Dermis microvascular lymphatic vessel endothelial cell (primary cell): ENCODE measurements at regions not wholly inside any gene's neighbourhood (a gene's known extent, or its start where the extent isn't known, plus 50 kb on each side); places are given as distances from the start of the nearest gene placed in this dataset.
"Not testable (repeated sequence)": the region's sequence is repeated elsewhere in the genome, so short reads cannot be mapped to it uniquely, and the experiment has no call there.

ENCODE experiments used
- DNase-seq, 2 donors: peaks; one replicate each; pipeline versions ENCODE4 v3.0.0 to v3.0.0-alpha.2; 2010; ENCODE audit warnings: low read depth in 2 of 2

DNA sequence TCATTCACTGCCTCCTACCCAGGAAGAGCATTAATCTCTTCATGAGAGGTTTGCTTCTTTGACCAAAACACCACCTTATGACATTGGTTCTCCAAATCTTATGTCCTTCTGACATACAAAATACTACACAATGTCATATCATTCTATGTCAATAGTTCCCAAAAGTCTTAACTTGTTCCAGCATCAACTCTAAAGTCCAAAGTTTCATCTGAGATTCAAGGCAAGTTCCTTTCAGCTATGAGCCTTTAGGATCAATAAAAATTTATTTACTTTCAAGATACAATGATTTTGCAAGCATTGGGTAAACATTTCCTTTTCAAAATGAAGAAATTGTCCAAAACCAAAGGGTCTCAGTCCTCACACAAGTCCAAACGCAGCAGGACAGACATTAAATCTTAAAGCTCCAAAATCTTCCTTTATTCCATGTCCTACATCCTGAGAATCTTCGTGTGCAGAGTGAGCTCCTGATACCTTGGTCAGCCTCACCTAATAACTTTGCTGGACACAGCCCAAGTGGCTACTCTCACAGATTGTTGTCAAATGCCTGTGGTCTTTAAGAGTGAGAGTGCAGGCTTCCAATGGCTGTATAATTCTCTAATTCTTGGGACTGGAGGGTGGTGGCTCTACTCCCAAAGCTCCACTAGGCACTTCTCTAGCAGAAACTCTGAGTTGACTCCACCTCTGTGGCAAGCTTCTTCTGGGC, 1668.2 kb downstream of the HACE1 start:
- DNase-seq = no peak

DNA sequence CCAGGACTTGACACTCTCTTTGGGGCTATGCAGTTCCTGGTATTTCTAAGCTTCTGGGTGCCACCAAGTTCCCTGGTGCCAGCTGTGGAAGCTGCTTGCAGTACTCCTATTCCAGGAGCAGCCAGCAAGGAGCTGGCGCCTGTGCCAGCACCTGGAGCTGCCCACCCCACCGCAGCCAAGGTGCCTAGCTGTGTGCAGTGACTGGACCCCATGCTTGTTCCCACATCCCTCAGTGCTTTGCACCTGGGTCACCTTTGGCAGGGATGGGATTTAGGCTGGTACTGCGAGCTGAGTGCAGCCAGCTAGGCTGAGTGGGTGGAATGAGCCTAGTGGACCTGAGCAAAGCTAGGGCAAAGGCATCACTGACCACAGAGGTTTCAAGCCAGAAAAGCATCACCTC, 1674.9 kb downstream of the HACE1 start:
- DNase-seq = no peak

DNA sequence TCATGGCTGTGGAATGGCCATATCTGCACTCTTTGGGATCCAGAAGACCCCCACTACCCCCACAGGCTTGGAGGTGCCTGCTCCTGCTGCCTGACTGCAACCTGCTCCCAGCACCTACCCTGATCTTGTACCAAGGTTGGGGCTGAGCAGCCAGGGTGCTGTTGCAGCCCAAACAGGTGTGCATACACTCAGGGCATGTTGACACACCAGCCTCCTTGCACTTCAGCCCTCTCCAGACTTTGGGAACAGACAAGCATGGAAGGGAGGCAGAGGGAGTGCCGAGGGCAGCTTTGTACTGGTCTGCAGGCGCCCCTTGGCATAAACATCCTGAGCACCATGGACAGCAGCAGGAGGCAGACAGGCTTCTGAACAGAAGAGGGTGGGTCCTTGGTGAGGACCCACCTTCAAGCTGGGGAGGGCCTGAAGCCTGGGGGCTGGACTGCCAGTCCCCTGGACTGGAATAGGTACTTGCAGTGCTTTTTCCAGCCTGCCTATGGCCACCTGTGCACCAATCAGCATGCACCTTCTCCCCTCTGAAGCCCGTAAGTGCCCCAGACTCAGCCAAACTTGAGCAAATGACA, 1675.8 kb downstream of the HACE1 start:
- DNase-seq = no peak

DNA sequence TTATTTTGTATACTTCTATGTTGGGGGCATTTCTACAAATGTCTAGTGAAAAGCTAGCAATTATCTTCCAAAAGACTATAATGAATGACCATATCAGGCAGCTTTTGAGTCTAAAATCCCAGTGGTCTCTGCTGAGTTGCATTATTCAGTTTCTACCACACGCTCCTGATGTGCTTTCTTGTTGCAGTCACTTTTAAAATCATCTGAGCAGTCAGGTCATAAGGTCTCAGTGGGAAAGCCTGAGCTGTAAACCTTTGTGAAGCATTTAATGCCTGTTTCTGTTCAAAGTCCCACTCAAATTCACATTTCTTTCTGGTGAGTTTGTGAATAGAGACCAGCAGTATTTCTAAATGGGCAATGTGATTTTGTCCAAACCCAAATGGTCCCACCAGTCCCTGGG, 1681.5 kb downstream of the HACE1 start:
- no peak for DNase-seq

DNA sequence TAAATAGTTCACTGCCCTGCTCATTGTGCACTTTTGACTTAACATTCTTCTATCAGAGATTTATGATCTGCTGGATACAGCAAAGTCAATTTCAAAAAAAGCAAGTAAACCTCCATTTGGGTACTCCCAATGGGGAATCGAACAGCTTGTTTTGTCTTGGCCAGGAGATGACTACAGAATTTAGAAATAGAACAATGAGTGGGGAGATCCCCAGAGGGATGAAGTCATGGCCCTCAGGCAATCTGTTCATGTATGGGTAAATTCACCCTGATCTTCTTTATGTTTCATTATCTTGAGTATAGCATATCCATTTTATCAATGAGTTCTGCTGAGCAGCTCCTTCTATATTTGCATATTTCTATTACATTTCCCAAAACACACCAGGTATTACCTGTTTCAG, 1681.9 kb downstream of the HACE1 start:
- no peak for DNase-seq

DNA sequence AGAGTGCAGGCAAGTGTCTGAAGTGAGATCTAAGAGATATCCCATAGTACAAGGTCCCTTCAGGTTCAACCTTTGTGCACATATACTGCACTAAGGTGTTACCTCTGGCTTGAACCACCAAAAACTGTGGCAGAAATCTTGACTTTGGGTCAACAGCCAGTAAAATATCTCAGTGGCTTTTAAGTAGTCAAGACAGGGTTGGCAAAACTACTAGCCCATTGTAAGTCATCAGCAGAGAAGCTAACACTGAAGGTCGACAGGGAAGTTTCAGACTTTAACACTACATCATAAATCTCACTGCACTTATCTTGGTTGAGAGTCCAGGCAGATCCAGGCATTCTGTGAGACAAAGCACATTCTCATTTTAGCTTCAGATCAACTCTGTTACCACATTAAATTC, 1684.7 kb downstream of the HACE1 start:
- DNase-seq = no peak

DNA sequence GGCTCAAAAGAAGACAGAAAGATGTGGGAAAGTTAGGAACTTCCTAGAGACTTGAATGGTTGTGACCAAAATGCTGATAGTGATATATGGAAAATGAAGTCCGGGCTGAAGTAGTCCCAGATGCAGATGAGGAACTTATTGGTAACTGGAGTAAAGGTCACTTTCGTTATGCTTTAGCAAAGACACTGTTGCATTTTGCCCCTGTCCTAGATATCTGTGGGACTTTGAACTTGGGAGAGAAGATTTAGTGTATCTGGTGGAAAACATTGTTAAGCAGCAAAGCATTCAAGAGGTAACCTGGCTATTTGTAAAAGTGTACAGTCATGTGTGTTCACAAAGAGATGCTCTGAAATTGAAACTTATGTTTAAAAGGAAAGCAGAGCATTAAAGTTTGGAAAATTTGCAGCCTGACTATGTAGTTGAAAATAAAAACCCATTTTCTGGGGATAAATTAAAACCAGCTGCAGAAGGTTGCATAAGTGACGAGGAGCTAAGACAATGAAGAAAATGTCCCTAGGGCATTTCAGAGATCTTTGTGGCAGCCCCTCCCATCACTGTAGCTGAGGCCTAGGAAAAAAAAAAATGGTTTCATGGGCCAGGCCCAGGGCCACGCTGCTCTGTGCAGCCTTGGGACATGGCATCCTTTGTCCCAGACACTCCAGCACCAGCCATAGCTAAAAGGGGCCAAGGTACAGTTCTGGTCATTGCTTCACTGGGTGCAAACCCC, 1692.2 kb downstream of the HACE1 start:
- no peak for DNase-seq

DNA sequence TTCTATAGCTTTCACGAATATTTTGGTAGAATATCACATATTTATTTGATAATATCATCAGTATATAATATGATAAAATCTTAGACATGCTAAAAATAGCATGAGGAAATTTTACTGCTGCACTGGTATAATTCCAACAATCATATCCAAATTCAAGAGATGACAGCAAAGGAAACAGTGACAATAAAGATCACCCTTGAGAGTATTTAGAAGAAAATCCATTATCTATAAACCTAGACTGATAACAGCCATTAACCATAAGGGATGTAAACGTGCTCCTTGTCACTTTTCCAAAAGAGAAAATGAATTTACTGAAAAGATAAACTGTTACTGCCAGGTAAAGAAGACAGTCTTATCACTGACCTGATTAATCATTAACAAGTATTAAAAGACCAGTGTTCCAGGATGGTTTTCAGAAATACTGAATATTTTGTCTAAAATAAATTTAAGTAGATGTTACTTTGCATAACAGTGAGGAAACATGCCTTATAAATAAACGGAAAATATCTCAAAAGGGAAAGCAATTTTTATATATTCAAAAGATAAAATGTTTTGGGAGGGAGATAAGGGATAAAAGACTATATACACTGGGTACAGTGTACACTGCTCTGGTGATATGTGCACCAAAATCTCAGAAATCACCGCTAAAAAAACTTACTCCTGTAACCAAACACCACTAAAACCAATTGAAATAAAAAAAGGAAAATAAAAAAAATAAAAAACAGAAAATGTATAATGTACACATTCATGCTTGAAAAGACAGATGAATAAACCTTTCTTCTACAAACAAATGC, 1704.7 kb downstream of the HACE1 start:
- DNase-seq = no peak

DNA sequence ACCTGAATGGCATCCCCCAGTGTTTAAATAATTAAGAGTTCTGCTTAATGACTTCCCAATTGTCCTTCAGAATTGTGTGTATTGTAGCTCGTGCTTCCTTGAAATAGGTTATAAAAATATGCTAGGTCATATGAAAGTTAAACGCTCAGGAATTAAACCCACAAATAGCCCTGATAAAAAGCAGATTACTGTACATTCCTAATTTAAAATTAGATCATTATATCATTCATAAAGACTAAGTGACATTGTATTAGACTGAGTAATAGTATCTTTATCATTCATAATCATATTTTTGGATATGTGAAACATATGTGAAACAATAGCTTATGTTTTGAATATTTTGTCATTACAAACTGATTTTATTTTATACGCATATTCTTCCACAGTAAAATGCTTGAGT, 1706.7 kb downstream of the HACE1 start:
- no peak for DNase-seq

DNA sequence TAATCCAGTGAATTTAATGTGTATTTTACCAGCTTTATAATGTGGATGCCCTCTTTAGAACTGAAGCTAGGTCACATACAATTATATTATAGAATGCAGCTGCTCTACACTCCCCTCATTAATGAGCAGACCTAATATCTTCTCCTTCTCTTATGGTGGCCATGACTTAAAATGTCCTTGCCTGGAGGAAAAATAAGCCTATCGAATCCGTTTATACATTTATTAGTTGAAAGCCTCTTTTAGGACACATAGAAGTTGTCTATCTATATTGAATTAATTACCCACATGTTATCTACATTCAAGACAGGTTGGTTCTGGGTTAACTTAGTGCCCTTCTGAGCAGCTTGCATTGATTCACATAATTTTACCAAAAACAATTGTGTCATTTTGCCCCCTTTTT, 1716.8 kb downstream of the HACE1 start:
- DNase-seq = no peak

DNA sequence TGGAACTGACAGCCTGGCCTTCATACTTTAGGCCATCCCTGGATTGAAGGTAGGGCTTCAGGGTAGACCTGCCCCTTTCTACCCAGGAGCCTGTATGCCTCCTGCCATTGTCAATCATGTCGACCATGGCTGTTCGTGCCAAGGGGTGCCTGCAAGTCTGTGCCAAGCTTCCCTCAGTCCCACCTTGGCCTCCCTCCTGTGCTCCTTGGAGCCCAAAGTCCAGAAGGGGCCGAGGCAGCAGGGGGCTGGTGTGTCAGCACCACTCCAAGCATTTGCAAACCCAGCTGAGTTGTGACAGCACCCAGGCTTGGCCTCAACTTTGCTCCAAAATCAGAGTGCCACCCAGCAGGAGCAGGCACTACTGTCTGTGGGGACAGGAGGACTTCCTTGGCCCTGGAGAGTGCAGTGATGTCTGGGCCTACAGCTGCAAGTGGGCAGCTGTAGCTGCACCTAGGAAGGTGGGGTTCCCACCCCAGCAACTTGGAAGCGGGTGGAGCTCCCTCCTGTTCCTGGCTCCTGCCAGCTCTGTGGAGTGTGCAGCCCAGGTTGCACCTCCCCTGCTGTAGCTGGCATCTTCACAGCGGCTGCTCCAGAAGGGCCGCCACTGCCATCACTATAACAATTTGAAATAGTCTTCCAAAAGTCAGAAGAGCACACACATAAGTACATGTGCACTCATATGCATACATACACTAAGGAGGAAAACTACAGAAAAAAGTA, 1719.3 kb downstream of the HACE1 start:
- DNase-seq = no peak

DNA sequence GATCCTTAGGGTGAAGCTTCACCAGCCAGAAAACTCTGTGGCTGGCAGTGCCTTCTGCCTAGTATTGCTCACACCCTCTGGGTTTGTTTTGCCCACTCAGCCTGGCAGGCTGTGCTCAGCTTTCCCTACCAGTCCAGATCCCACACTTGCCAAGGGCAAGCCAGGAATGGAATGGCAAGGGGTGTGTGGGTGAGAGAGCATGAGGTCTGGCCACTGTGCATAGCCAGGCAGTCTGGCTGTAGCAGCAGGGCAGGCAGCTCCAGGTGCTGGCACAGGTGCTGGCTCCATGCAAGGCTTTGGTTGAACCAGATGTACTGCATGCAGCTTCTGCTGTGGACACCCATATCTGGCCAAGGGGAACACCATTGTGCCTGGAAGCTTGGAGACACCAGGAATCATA, 1720.3 kb downstream of the HACE1 start:
- DNase-seq = no peak

DNA sequence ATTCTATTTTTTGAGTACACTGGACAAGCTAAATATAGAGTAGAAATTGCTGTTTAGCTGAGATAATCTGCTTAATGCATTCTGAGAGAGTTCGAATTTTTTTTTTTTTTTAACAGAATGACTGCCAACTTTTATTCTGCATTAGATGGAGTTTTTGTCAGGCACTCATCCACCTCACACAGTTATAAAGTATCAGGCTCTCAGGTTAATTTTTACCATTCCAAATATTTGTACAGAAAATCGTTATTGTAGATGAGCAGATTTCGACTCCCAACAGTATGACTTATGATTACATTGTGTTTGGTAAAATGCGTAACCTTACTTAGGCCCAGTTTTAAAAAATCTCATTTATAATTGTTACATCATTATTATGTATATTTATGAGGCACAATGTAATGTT, 1731.0 kb downstream of the GRIK2 start:
- no peak for DNase-seq

DNA sequence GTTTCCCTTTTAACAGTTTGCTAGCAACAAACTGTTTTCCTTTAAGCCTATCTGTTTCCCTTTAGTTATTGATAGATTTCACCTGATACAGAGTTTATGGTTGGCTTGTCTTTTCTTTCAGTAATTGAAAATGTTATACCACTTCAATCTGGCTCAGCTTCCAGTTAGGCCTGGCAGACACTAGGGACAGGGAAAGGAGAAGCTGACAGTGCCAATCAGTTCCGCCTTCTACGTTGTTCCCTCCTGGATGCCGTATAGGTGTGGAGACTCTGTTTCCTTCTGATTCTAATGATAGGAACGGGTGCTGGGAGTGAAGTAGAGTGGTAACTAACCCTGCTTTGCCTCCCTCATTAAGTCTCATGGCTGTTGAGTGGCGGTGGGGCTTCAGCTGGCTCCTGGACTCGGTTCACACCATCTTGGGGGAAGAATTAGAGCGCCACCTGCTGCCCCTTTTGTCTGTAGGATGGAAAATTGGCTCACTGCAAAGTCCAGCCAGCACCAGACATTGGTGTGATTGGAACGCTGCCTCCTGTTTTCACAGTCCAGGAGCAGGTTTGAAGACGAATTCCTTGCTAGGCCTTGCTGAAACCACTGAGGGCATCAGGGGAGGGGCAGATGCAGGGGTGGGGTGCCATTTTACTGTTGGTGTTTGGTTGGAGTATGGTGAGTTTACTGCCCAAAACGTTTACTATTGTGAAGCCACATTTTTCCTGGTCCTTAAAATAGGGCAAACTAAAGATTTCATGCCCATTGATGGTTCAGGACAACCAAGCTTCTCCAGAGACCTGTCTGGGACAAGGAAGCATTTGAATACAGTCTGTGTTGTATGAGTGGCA, 1729.5 kb downstream of the GRIK2 start:
- DNase-seq = peak in 1 of 2 donors; percentile 2

DNA sequence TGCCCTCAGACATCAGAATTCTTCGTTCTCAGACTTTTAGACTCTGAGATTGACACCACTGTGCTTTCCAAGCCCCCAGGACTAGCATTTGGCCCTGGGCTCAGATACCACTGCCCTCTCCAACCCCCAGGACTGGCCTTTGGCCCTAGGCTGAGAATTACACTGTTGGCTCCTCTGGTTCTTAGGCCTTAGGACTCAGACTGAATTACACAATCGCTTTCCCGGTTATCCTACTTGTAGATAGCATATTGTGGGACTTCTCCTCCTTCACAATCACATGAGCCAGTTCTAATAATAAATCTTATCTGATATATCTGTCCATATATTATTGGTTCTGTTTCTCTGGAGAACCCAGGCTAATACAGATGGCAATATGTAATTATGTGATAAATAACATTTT, 1725.5 kb downstream of the GRIK2 start:
- no peak for DNase-seq

DNA sequence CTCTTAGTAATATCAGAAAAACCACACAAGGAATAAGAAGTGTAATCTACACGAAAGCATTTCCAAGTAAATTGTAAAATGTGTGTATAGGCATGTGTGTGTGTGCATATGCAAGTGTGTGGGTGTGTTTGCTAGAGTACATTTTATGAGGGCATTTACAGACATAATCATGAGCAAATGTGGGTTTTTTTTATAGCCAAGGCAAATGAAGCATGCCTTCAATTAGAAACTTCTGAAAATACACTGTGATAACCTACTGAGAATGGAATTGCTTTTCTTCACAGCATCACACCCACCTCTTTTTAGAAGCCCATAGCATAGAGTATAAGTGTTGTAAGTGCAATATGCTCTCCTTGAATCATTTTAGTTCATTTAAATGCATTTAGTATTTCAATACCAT, 1721.1 kb downstream of the GRIK2 start:
- DNase-seq = no peak

DNA sequence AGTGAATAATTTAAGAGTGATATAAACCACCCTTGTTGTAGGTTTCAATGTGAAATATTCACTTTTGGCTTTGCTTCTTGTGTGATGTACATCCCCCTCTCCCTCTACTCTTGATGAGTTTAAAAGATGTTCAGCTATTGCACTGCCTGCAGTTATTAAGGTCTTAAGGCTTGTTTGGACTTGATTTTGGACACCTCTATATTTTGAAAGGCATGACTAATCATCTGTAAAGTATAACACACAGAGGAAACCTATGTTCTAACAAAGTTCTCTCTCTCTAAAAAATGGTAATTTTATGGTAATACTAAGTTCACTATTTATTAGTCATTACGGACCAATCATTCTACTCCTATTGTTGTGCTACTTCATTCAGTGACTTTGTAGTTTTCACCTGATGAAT, 1719.9 kb downstream of the GRIK2 start:
- DNase-seq = no peak

DNA sequence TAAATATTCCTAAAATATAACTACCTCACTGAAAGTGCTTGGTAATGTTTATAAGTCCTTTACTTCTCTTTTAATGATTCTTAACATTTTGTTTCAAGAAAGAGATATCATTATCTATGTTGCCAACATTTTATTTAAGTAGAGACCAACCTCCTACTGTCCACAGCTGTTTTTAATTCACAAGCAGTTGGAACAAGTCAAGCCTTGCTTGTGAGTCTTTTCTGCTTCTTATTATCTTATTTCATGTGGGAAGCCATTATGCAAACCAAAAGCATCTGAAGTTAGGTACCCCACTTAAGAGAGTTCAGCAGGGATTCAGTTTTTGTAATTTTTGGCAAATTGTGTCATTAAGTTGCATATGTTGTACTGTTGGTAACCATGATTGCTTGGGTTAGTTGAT, 1714.5 kb downstream of the GRIK2 start:
- no peak for DNase-seq

DNA sequence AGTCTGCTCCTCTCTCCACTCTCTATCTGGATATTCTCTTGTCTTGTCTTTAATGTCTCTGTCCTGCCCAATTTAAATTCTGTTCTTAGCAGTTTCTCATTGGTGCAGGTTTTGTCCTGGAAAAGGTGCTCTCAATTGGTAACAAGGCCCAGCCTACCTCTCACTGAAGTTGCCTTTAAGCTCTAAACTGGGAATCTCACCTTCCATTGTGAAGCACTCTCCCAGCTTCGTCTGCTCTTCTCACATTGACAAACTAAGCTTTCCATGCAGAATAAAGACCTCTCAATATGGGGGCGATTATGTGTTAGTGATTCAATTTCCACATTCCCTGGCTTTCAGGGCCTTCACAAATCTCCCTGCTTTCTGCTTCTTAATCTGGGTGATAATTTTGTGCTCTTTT, 1712.2 kb downstream of the GRIK2 start:
- no peak for DNase-seq

DNA sequence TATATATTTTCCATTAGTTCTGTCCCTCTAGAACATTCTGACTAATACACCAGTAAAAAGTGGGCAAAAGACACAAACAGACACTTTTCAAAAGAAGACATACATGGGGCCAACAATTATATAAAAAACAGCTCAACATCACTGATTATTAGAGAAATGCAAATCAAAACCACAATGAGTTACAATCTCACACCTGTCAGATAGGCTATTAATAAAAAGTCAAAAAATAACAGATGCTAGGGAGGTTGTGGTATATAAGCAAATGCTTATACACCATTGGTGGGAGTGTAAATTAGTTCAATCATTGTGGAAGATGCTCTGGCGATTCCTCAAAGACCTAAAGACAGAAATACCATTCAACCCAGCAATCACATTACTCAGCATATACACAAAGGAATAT, 1707.8 kb downstream of the GRIK2 start:
- no peak for DNase-seq

DNA sequence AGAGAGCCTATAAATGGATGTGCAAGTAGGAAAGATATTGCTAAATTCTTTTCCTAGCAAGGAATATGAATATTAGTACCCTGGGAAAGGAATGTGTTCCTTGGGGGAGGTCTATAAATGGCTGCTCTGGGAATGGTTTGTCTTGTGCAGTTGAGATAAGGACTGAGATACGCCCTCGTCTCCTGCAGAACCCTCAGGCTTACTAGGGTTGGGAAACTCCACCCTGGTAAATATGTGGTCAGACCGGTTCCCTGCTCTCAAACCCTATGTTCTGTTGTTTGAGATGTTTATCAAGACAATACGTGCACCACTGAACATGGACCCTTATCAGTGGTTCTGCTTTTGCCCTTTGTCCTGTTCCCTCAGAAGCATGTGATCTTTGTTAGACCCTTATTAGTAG, 1698.9 kb downstream of the GRIK2 start:
- DNase-seq = not testable (repeated sequence)
